ENCODE measurements at regions not wholly inside any gene's neighbourhood (a gene's known extent, or its start where the extent isn't known, plus 50 kb on each side); places are given as distances from the start of the nearest gene placed in this dataset.

GRCh38 chrX:42463706-42464490, 314.1 kb downstream of the PPP1R2C start:
- TF ChIP-seq POLR2A (IDR thresholded peaks at IDR 0.05), result no peak
- TF ChIP-seq, protein P1, sequence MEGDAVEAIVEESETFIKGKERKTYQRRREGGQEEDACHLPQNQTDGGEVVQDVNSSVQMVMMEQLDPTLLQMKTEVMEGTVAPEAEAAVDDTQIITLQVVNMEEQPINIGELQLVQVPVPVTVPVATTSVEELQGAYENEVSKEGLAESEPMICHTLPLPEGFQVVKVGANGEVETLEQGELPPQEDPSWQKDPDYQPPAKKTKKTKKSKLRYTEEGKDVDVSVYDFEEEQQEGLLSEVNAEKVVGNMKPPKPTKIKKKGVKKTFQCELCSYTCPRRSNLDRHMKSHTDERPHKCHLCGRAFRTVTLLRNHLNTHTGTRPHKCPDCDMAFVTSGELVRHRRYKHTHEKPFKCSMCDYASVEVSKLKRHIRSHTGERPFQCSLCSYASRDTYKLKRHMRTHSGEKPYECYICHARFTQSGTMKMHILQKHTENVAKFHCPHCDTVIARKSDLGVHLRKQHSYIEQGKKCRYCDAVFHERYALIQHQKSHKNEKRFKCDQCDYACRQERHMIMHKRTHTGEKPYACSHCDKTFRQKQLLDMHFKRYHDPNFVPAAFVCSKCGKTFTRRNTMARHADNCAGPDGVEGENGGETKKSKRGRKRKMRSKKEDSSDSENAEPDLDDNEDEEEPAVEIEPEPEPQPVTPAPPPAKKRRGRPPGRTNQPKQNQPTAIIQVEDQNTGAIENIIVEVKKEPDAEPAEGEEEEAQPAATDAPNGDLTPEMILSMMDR (IDR thresholded peaks at IDR 0.05), result no peak
- TF ChIP-seq EP300 (IDR thresholded peaks at IDR 0.05), result no peak
